ENCODE measurements at regions not wholly inside any gene's neighbourhood (a gene's known extent, or its start where the extent isn't known, plus 50 kb on each side); places are given as distances from the start of the nearest gene placed in this dataset.
A peak's percentile ranks its signal among the peaks of the same experiment; 100 is the strongest.

- no peak for TF ChIP-seq CTCF (IDR thresholded peaks at IDR 0.05)
- POLR2A ChIA-PET: interaction anchor here (0.6 to 4.2 kb wide), 4 partner anchors 41 to 123 kb away, joined by 3 to 22 read pairs (median 4); no protein-coding TSS in a partner anchor
Observed at GRCh38 chr6:37557645-37558114, 58.0 kb upstream of the CCDC167 start.

GRCh38 chr6:37556881-37557644 is 57.4 kb upstream of the CCDC167 start:
- intact Hi-C loops (cut with micrococcal nuclease): no loop called here
- Mint-ChIP-seq H3K27ac (no peak overlapping the region), H3K9me3 (peaks cover 5% of the 10 kb centered on the region), H3K4me3 (no peak overlapping the region), H3K27me3 (peaks cover 6% of the 10 kb centered on the region), H3K4me1 (ENCODE audit: low read depth) (peaks cover 44% of the 10 kb centered on the region), H3K36me3 (ENCODE audit: low read depth) (no peaks in the 10 kb centered on the region)
- ATAC-seq (no peak), DNase-seq (no peak)
- POLR2A ChIA-PET: interaction anchor here (0.9 to 4.2 kb wide), 4 partner anchors 40 to 65 kb away, joined by 3 to 22 read pairs (median 4); no protein-coding TSS in a partner anchor
- no peak for TF ChIP-seq CTCF (IDR thresholded peaks at IDR 0.05)
- CTCF ChIA-PET: interaction anchor here (0.8 to 4.4 kb wide), 7 partner anchors 8 to 84 kb away, joined by 3 to 22 read pairs (median 3); no protein-coding TSS in a partner anchor

More at GRCh38 chr6:37557645-37558114, 58.0 kb upstream of the CCDC167 start:
- DNase-seq: no peak
- CTCF ChIA-PET: interaction anchor here (0.8 to 1.9 kb wide), 5 partner anchors 9 to 84 kb away, joined by 3 to 14 read pairs (median 3); no protein-coding TSS in a partner anchor
- Mint-ChIP-seq H3K9me3 (peaks cover 5% of the 10 kb centered on the region), H3K4me3 (no peak overlapping the region), H3K4me1 (ENCODE audit: low read depth) (peaks cover 44% of the 10 kb centered on the region), H3K36me3 (ENCODE audit: low read depth) (no peaks in the 10 kb centered on the region), H3K27me3 (peaks cover 6% of the 10 kb centered on the region), H3K27ac (no peak overlapping the region)
- ATAC-seq: no peak
- intact Hi-C loops (cut with micrococcal nuclease): no loop called here

GRCh38 chr6:37555040-37555781 is 55.5 kb upstream of the CCDC167 start:
- DNase-seq: no peak
- H3K36me3 Mint-ChIP-seq (ENCODE audit: low read depth): no peaks in the 10 kb centered on the region
- H3K27me3 Mint-ChIP-seq: peaks cover 2% of the 10 kb centered on the region
- no peak for TF ChIP-seq CTCF (IDR thresholded peaks at IDR 0.05)
- no peak overlapping the region for H3K4me3 Mint-ChIP-seq
- no peaks in the 10 kb centered on the region for H3K9me3 Mint-ChIP-seq
- no peak overlapping the region for H3K27ac Mint-ChIP-seq
- CTCF ChIA-PET: interaction anchor here (1.1 to 4.4 kb wide), 5 partner anchors 10 to 70 kb away, joined by 3 to 22 read pairs (median 5); no protein-coding TSS in a partner anchor
- intact Hi-C loops (cut with micrococcal nuclease): no loop called here
- H3K4me1 Mint-ChIP-seq (ENCODE audit: low read depth): peaks cover 37% of the 10 kb centered on the region
- POLR2A ChIA-PET: interaction anchor here (0.6 to 4.2 kb wide), 4 partner anchors 38 to 192 kb away, joined by 3 to 22 read pairs (median 4); no protein-coding TSS in a partner anchor
- no peak for ATAC-seq

GRCh38 chr6:37554480-37554819 is 54.8 kb upstream of the CCDC167 start:
- ChIA-PET CTCF (interaction anchor here (1.1 to 4.4 kb wide), 5 partner anchors 11 to 70 kb away, joined by 3 to 22 read pairs (median 5); no protein-coding TSS in a partner anchor), POLR2A (interaction anchor here (0.9 to 4.2 kb wide), 6 partner anchors 11 to 121 kb away, joined by 3 to 22 read pairs (median 4); partner anchors contain the start of gene CMTR1)
- no peaks in the 10 kb centered on the region for H3K9me3 Mint-ChIP-seq
- H3K4me3 Mint-ChIP-seq: no peak overlapping the region
- no peaks in the 10 kb centered on the region for H3K36me3 Mint-ChIP-seq (ENCODE audit: low read depth)
- peaks cover 30% of the 10 kb centered on the region for H3K4me1 Mint-ChIP-seq (ENCODE audit: low read depth)
- TF ChIP-seq CTCF (IDR thresholded peaks at IDR 0.05): no peak
- DNase-seq (no peak), ATAC-seq (no peak)
- intact Hi-C loops (cut with micrococcal nuclease): loop anchor here (5.0 kb wide), 2 partner anchors 37 to 57 kb away; partner anchors contain the start of gene CCDC167
- peak overlapping the region; percentile 40 for H3K27ac Mint-ChIP-seq
- no peaks in the 10 kb centered on the region for H3K27me3 Mint-ChIP-seq
